GM12891 (cell line): ENCODE measurements at regions not wholly inside any gene's neighbourhood (a gene's known extent, or its start where the extent isn't known, plus 50 kb on each side); places are given as distances from the start of the nearest gene placed in this dataset.

Experiments
- POLR2A ChIP-seq: IDR thresholded peaks from 2 replicates; pipeline ENCODE4 v1.6.1; 2011; ENCODE audit warnings: low read depth, low read length, control low read depth
- POLR2AphosphoS5 ChIP-seq: IDR thresholded peaks from 2 replicates; pipeline ENCODE4 v1.6.1; 2011; ENCODE audit warnings: low read depth, low read length, control low read depth

DNA sequence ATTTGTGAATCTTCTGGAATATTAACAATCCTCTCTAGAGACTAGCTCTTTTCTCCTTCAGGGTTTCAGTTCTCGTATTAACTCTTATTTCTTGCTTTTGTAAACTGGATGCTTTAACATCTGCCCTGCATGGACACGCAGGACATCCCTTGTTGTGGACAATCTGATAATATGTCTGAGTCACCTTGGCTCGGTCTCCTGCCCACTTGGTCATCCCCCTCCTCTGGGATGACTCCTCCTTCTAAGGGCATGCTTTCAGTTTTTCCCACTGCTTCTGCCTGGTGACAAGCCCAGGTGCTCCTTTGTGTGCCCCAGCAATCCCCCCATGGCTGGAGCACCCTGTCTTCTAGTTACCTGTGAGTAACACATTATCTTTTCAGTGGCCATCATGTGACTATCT, 460.5 kb downstream of the DSC3 start:
- TF ChIP-seq POLR2AphosphoS5: no peak
- no peak for TF ChIP-seq POLR2A
